GM23338 (cell line): ENCODE measurements at regions not wholly inside any gene's neighbourhood (a gene's known extent, or its start where the extent isn't known, plus 50 kb on each side); places are given as distances from the start of the nearest gene placed in this dataset.

Source experiments
- CTCF ChIP-seq, 2 experiments: fragments of 200-600 bp in 1 of 2; sonication (generic) in 1 of 2; conservative IDR thresholded peaks; 2 replicates each; pipeline versions ENCODE4 v1.5.1 to v1.6.1; 2016 to 2017; ENCODE audit warnings: antibody characterized with exemption in 2 of 2, low read depth in 2 of 2, mild to moderate bottlenecking in 2 of 2, moderate library complexity in 1 of 2
- EZH2 ChIP-seq: fragments of 200-600 bp; sonication (generic); IDR thresholded peaks from one replicate; pipeline ENCODE4 v1.8.0; 2017; ENCODE audit warnings: antibody characterized with exemption, mild to moderate bottlenecking, low read depth; ENCODE audit not compliant: unreplicated experiment
- EZH2phosphoT487 ChIP-seq: fragments of 200-600 bp; sonication (generic); IDR thresholded peaks from one replicate; pipeline ENCODE4 v1.8.1; 2018; ENCODE audit warnings: antibody characterized with exemption; ENCODE audit not compliant: unreplicated experiment
- JUNB ChIP-seq: IDR thresholded peaks from one replicate; pipeline ENCODE4 v1.6.1; 2016; ENCODE audit warnings: antibody characterized with exemption; ENCODE audit not compliant: unreplicated experiment
- NANOG ChIP-seq: IDR thresholded peaks from 2 replicates; pipeline ENCODE4 v1.6.1; 2016; ENCODE audit warnings: antibody characterized with exemption, borderline replicate concordance
- POLR2AphosphoS5 ChIP-seq: IDR thresholded peaks from 2 replicates; pipeline ENCODE4 v1.6.1; 2016; ENCODE audit warnings: antibody characterized with exemption, low read depth
- REST ChIP-seq: IDR thresholded peaks from one replicate; pipeline ENCODE4 v1.6.1; 2018; ENCODE audit warnings: antibody characterized with exemption; ENCODE audit not compliant: unreplicated experiment
- ZNF331 ChIP-seq: fragments of 250-450 bp; sonication (Bioruptor Pico); IDR thresholded peaks from 2 replicates; pipeline ENCODE4 v1.5.0; 2020; ENCODE audit warnings: low read depth, mild to moderate bottlenecking, moderate library complexity

GRCh38 chrX:111006116-111006515 lies 89.9 kb upstream of the PAK3 start:
- TF ChIP-seq JUNB (no peak), REST (no peak), POLR2AphosphoS5 (no peak), CTCF (conservative IDR thresholded peaks at IDR 0.05; ENCODE audit: low read depth in 2 of 2) (no peak), EZH2phosphoT487 (no peak), NANOG (no peak), EZH2 (no peak), ZNF331 (CRISPR knock-in tag) (no peak)
